NT2/D1 (cell line): ENCODE measurements at regions not wholly inside any gene's neighbourhood (a gene's known extent, or its start where the extent isn't known, plus 50 kb on each side); places are given as distances from the start of the nearest gene placed in this dataset.

ENCODE experiments used
- DNase-seq: peaks from one replicate; pipeline ENCODE4 v3.0.0-alpha.2; 2011; ENCODE audit warnings: low read depth, low spot score
- H3K27me3 ChIP-seq: 2 replicates; pipeline ENCODE4 v1.6.0; 2011; ENCODE audit warnings: mild to moderate bottlenecking; ENCODE audit not compliant: insufficient read length, insufficient read depth
- H3K36me3 ChIP-seq: 2 replicates; pipeline ENCODE4 v1.6.1; 2011; ENCODE audit warnings: mild to moderate bottlenecking, low read length, mixed read lengths; ENCODE audit not compliant: insufficient read depth, insufficient read length
- H3K4me1 ChIP-seq: 2 replicates; pipeline ENCODE4 v1.5.1; 2011; ENCODE audit not compliant: insufficient read depth, insufficient read length
- H3K4me3 ChIP-seq: 2 replicates; pipeline ENCODE4 v1.5.1; 2011; ENCODE audit warnings: low read depth; ENCODE audit not compliant: insufficient read length
- H3K9ac ChIP-seq: 2 replicates; pipeline ENCODE4 v1.6.0; 2011; ENCODE audit warnings: low read depth; ENCODE audit not compliant: insufficient read length
- H3K9me3 ChIP-seq: 2 replicates; pipeline ENCODE4 v1.5.1; 2011; ENCODE audit warnings: mild to moderate bottlenecking, low read length; ENCODE audit not compliant: insufficient read depth
- SUZ12 ChIP-seq: IDR thresholded peaks from 2 replicates; pipeline ENCODE4 v1.6.1; 2011; ENCODE audit not compliant: insufficient read length, insufficient read depth; ENCODE audit errors: extremely low read depth
- YY1 ChIP-seq: IDR thresholded peaks from 2 replicates; pipeline ENCODE4 v1.6.1; 2011; ENCODE audit not compliant: insufficient read length, insufficient read depth
- ZNF274 ChIP-seq: IDR thresholded peaks from 2 replicates; pipeline ENCODE4 v1.6.1; 2011; ENCODE audit warnings: mild to moderate bottlenecking, low read depth, low read length

DNA sequence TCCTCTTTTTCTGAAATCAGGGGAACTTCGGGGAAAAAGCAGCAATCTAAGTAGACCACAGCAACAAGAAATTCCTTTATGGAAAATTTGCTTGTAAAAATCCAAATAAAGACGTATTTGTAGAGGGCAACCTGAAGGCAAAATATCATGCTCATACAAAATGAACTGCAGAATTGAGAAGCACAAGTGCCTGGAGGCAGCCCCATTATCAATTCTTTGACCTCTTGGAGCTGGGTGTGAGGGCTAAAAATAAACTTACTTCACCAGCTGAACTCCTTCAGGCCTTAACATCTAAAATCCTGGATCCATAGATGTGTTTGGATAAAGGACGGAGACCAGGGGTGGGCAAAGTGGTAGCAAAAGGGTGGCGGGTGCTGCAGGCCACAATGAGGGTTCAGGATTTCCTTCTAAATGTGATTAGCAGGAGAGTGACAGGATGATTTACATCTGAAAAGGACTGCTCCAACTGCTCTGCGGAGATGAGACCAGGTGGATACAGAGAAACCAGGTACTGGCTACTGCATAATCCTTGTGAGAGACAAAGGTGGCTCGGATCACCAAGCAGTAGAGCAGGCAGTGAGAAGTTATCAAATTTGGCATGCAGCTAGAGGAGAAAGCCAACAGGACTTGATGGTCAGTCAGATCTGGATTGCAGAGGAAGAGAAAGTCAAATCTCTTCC lies 81.7 kb upstream of the TJP1 start:
- DNase-seq: no peak
- H3K36me3 ChIP-seq: no peaks in the 10 kb centered on the region
- TF ChIP-seq SUZ12: no peak
- no peak for TF ChIP-seq YY1
- TF ChIP-seq ZNF274: no peak
- no peaks in the 10 kb centered on the region for H3K4me1 ChIP-seq
- no peak overlapping the region for H3K9ac ChIP-seq
- no peaks in the 10 kb centered on the region for H3K27me3 ChIP-seq
- H3K4me3 ChIP-seq: no peak overlapping the region
- 0 out of 2 replicates have a peak, but pooled peaks cover 1% of the 10 kb centered on the region for H3K9me3 ChIP-seq

DNA sequence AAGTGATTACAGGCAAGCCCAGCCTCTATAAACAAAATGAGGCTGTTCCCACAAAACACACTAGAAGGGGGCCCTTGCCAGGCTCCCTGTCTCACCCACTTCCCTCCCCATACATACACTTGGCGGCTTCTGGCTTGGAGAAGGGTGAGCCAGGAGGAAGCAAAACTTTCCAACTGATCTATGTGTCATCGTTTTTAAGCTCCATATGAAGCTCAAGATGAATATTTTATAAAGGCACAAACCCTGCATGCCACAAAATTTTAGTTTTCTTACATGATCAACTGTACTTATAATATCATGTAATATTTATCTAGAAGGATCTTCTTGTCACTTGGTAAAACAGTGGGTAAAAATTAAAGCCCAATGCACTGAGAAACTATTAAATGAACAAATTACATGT lies 80.8 kb upstream of the TJP1 start:
- Histone ChIP-seq H3K9ac (no peak overlapping the region), H3K27me3 (no peaks in the 10 kb centered on the region), H3K4me1 (no peaks in the 10 kb centered on the region), H3K9me3 (peaks cover 10% of the 10 kb centered on the region; the same call in 1 of the 2 replicates), H3K36me3 (no peaks in the 10 kb centered on the region), H3K4me3 (no peak overlapping the region)
- no peak for DNase-seq
- no peak for TF ChIP-seq ZNF274
- no peak for TF ChIP-seq YY1
- no peak for TF ChIP-seq SUZ12

DNA sequence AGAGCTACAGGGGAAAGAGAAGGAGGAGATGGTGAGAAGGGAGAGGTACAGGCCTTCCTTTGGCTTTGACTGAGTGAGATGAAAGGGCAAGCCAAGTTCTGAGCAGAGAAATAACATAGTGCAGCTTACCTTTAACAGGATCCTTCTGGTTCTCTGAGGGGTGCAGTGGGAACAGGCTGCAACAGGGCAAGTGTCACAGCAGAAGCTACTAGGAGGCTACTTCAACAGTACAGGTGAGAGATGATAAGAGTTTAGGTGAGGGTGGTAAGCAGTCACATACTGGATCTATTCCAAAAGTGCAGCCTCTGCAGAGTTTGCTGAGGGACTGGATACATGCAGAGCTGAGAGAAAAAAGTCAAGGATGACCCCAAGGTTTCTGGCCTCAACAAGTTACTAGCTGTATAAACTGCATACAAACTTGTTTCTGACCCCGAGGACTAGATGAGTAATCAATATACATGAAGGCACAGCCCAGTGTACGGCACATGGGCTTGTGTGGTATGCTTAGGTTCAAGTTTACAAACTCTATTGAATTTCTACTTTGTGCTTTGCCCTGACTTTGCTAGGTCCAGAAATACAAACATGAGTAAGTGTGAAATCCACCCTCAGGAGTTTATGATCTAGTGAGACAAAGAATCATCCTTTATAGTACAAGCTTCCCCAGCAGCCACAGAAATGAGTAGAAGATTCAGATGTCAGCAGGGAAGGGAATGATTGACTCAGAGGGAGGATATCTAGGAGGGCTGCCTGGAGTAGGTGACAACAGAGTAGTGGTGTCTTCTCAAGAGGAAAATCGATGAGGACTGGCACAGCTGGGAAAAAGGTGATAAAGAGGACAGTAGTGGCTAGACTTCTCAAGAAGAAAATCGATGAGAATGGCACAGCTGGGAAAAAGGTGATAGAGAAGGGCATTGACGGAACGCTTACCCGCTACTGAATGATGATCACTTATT lies 78.2 kb upstream of the TJP1 start:
- no peak for DNase-seq
- Histone ChIP-seq H3K9ac (no peak overlapping the region), H3K4me1 (no peaks in the 10 kb centered on the region), H3K9me3 (peaks cover 33% of the 10 kb centered on the region; the same call in 1 of the 2 replicates), H3K36me3 (no peaks in the 10 kb centered on the region), H3K4me3 (no peak overlapping the region), H3K27me3 (no peaks in the 10 kb centered on the region)
- no peak for TF ChIP-seq ZNF274

DNA sequence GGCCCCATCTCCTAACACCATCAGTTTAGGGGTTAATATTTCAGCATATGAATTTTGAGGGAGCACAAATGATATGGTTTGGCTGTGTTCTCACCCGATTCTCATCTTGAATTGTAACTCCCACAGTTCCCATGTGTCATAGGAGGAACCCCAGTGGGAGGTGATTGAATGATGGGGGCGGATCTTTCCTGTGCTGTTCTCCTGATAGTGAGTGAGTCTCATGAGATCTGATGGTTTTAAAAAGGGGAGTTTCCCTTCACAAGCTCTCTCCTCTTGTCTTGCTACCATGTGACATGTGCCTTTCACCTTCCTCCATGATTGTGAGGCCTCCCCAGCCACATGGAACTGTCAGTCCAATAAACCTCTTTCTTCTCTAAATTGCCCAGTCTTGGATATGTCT lies 73.8 kb upstream of the TJP1 start:
- Histone ChIP-seq H3K36me3 (no peaks in the 10 kb centered on the region), H3K9me3 (peaks cover 40% of the 10 kb centered on the region; the same call in 1 of the 2 replicates), H3K9ac (no peak overlapping the region), H3K27me3 (no peaks in the 10 kb centered on the region), H3K4me1 (no peaks in the 10 kb centered on the region), H3K4me3 (no peak overlapping the region)
- TF ChIP-seq SUZ12: no peak
- TF ChIP-seq YY1: no peak
- TF ChIP-seq ZNF274: no peak
- DNase-seq: no peak

DNA sequence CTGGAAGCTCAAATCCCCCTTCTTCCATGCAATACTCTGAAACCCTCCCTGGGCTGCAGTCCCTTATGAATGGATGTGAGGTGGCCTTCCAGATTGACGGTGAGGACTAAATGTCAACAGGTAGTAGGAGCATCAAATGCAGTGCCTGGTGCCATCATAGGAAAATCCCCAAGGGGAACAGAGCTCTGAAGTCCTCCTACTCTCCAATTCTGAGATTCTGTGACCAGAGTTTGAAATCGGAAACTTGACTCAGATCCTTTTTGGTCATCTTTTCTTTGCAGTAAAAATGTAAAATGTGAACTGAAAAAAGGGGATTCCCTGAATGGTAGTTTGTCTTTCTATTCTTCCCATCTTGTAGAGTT lies 68.8 kb upstream of the TJP1 start:
- H3K27me3 ChIP-seq: no peaks in the 10 kb centered on the region
- peaks cover 11% of the 10 kb centered on the region; the same call in 1 of the 2 replicates for H3K9me3 ChIP-seq
- TF ChIP-seq ZNF274 (no peak), SUZ12 (no peak)
- H3K4me3 ChIP-seq: no peak overlapping the region
- H3K4me1 ChIP-seq: no peaks in the 10 kb centered on the region
- H3K9ac ChIP-seq: no peak overlapping the region
- H3K36me3 ChIP-seq: no peaks in the 10 kb centered on the region
- no peak for DNase-seq

DNA sequence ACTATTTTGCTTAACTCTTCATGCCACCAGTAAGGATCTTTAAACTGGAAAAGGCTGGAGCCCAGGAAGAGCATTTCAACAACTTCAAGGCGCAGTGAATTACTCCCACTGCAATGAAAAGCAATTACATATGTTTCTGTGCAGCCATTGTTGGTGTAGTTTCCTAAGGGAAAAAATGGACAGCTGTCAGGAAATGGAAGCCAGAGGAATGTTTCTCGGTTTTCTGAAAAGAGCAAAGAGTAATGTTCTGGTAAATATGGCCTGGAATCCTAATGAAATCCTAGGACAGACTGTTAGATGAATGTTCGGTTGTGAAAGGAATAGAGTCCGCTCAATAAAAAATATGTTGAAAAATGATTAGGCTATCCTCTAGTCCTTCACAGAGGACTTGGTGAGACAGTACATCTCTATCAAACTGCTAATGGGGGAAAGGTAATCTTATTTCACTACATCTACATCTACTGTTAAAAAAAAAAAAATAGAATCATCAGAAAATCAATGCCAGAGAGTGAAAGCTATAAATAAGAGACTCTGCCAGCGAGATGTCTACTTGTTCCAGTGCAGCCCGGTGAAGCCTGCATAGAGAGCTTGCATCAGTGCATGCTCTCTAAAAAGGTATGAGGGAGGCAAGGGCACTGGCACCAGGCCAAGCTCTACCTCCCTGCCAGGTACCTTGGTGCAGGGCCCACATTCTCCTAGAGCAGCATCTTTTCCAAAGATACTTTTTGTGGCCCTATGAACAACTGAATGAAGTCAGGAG lies 68.2 kb upstream of the TJP1 start:
- H3K9me3 ChIP-seq: peaks cover 7% of the 10 kb centered on the region; the same call in 1 of the 2 replicates
- DNase-seq: no peak
- no peaks in the 10 kb centered on the region for H3K36me3 ChIP-seq
- H3K4me3 ChIP-seq: no peak overlapping the region
- no peak overlapping the region for H3K9ac ChIP-seq
- TF ChIP-seq ZNF274 (no peak), YY1 (no peak), SUZ12 (no peak)
- H3K27me3 ChIP-seq: no peaks in the 10 kb centered on the region
- H3K4me1 ChIP-seq: no peaks in the 10 kb centered on the region

DNA sequence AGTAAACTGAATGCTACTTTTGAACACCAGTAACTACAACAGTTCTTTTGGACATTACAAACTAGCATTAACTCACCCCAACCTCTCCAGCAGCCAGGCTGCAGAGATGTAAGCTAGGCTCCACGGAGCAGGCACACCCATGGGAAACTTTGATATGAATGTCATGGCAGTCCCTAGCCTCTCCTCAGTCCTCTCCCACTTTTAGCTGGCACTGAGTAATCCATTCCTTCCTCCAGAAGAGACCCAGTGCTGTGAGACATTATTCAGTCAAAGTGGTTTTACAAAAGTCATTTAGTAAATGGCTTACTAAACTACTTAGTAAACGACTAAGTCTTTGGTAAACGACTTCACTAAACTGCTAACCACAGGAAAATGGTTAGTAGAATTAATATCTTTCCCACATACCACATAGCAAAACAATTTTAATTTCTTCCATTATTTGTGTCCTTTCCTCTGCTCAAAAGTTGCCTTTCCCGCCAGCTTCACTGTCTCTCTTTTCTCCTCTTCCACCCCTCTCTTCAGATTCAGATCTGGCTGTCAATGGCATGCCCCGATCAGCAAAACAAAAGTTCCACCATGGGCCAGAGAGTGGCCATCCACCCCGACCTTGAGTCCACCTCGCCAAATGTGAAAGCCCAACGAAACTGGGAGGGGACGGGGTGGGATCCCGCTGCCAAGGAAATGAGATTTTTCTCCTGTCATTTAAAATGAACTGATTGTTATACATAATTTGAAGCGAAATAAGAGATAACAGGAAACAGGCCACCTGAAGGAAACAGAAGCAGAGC lies 67.5 kb upstream of the TJP1 start:
- H3K36me3 ChIP-seq: no peaks in the 10 kb centered on the region
- no peak overlapping the region for H3K4me3 ChIP-seq
- H3K9ac ChIP-seq: no peak overlapping the region
- H3K27me3 ChIP-seq: no peaks in the 10 kb centered on the region
- TF ChIP-seq YY1 (no peak), ZNF274 (no peak), SUZ12 (no peak)
- H3K9me3 ChIP-seq: peaks cover 7% of the 10 kb centered on the region; the same call in 1 of the 2 replicates
- DNase-seq: no peak
- H3K4me1 ChIP-seq: no peaks in the 10 kb centered on the region
